Activated CD8-positive, alpha-beta T cell treated with anti-CD3 and anti-CD28 coated beads for 36 hours (primary cell): ENCODE measurements at regions not wholly inside any gene's neighbourhood (a gene's known extent, or its start where the extent isn't known, plus 50 kb on each side); places are given as distances from the start of the nearest gene placed in this dataset.

Experiments used
- ATAC-seq: fragments of 200-7000 bp; cut with Tn5 transposase; one replicate; pipeline ENCODE4 v1.10.0; 2021; ENCODE audit warnings: mild to moderate bottlenecking, moderate library complexity
- CTCF ChIA-PET: fragments of 350-600 bp; sonication (Branson Sonifier 250); formaldehyde crosslinking; loops from one replicate; lab custom pipeline; 2021; ENCODE audit warnings: antibody characterized with exemption; lab: Charles Lee
- POLR2A ChIA-PET: fragments of 350-600 bp; sonication (Branson Sonifier 250); formaldehyde crosslinking; loops from one replicate; lab custom pipeline; 2021; ENCODE audit warnings: antibody characterized with exemption; lab: Charles Lee
- DNase-seq: peaks from one replicate; pipeline ENCODE4 v3.0.0-alpha.2; 2020
- H3K27ac Mint-ChIP-seq: one replicate; pipeline ENCODE4 v1.8.0; 2021; ENCODE audit warnings: mild to moderate bottlenecking, mixed read lengths
- H3K27me3 Mint-ChIP-seq: one replicate; pipeline ENCODE4 v1.8.0; 2021; ENCODE audit warnings: mixed read lengths
- H3K36me3 Mint-ChIP-seq: one replicate; pipeline ENCODE4 v1.8.0; 2021; ENCODE audit warnings: low read depth, mixed read lengths
- H3K4me1 Mint-ChIP-seq: one replicate; pipeline ENCODE4 v1.8.0; 2021; ENCODE audit warnings: low read depth, mixed read lengths
- H3K4me3 Mint-ChIP-seq: one replicate; pipeline ENCODE4 v1.8.0; 2021; ENCODE audit warnings: mild to moderate bottlenecking, moderate library complexity, mixed read lengths
- H3K9me3 Mint-ChIP-seq: one replicate; pipeline ENCODE4 v1.8.0; 2021; ENCODE audit warnings: mixed read lengths
- CTCF ChIP-seq: fragments of 200-600 bp; IDR thresholded peaks from one replicate; pipeline ENCODE4 v1.8.0; 2022; ENCODE audit warnings: antibody characterized with exemption, mild to moderate bottlenecking
- intact Hi-C: fragments of 100-400 bp; cut with micrococcal nuclease; formaldehyde crosslinking; loops from one replicate; pipeline ENCODE4 v1.10.0; 2022

DNA sequence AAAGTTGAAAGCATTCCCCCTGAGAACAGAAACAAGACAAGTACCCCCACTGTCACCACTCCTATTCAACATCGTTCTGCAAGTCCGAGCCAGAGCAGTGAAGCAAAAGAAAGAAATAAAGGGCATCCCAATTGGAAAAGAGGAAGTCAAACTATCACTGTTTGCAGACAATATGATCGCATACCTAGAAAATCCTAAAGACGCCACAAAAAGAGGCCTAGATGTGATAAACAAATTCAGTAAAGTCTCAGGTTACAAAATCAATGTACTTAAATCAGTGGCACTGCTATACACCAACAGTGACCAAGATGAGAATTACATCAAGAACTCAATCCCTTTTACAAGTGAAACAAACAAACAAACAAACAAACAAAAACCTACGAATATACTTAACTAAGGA lies 87.7 kb upstream of the COCH start:
- H3K27ac Mint-ChIP-seq = no peak overlapping the region
- TF ChIP-seq CTCF = no peak
- peaks cover 25% of the 10 kb centered on the region for H3K27me3 Mint-ChIP-seq
- no peak for ATAC-seq
- intact Hi-C loops = no loop called here
- peaks cover 6% of the 10 kb centered on the region for H3K9me3 Mint-ChIP-seq
- no peak for DNase-seq
- H3K4me3 Mint-ChIP-seq = no peak overlapping the region
- CTCF ChIA-PET = no interaction called here
- POLR2A ChIA-PET = no interaction called here
- no peaks in the 10 kb centered on the region for H3K4me1 Mint-ChIP-seq
- no peaks in the 10 kb centered on the region for H3K36me3 Mint-ChIP-seq

DNA sequence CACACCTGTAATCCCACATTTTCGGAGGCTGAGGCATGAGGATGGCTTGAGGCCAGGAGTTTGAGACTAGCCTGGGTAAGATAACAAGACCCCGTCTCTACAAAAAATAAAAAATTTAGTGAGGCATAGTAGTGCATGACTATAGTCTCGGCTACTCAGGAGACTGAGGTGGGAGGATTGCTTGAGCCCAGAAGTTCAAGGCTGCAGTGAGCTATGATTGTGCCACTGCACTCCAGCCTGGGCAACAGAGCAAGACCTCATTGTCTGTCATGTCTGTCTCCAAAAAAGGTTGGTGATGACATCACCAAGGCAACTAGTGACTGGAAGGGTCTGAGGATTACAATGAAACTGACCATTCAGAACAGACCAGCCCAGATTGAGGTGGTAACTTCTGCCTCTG lies 83.5 kb upstream of the COCH start:
- Mint-ChIP-seq H3K4me3 (no peak overlapping the region), H3K27me3 (peaks cover 25% of the 10 kb centered on the region), H3K9me3 (peaks cover 6% of the 10 kb centered on the region), H3K27ac (no peak overlapping the region), H3K4me1 (no peaks in the 10 kb centered on the region), H3K36me3 (no peaks in the 10 kb centered on the region)
- no peak for TF ChIP-seq CTCF
- no peak for DNase-seq
- intact Hi-C loops = no loop called here
- POLR2A ChIA-PET = no interaction called here
- CTCF ChIA-PET = no interaction called here
- no peak for ATAC-seq

GRCh38 chr14:30791522-30792351 lies 82.6 kb upstream of the COCH start:
- ATAC-seq = no peak
- Mint-ChIP-seq H3K9me3 (peaks cover 3% of the 10 kb centered on the region), H3K36me3 (no peaks in the 10 kb centered on the region), H3K27ac (no peak overlapping the region), H3K4me3 (no peak overlapping the region), H3K4me1 (no peaks in the 10 kb centered on the region), H3K27me3 (peaks cover 24% of the 10 kb centered on the region)
- no peak for DNase-seq
- TF ChIP-seq CTCF = no peak
- CTCF ChIA-PET = no interaction called here
- POLR2A ChIA-PET = no interaction called here
- intact Hi-C loops = no loop called here

DNA sequence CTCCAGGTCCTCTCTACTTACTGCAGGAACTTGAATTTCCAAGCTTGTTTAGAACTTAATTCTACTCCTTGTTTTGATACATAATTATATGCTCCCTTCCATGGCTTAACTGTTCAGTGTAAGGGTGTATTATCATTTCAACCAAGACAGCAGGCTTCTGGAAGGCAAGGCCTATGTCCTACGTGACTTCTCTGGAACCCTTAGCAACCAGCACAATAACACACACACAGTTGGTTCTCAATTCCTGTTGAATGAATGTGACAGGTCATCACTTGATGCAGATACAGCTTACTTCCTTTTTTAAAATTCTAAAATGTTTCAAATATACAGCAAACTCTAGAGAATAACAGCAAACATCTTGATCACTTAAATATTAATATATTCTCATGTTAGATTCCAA lies 77.7 kb upstream of the COCH start:
- peaks cover 23% of the 10 kb centered on the region for H3K27me3 Mint-ChIP-seq
- no peak overlapping the region for H3K4me3 Mint-ChIP-seq
- DNase-seq (no peak), ATAC-seq (no peak)
- H3K36me3 Mint-ChIP-seq = no peaks in the 10 kb centered on the region
- no peaks in the 10 kb centered on the region for H3K4me1 Mint-ChIP-seq
- TF ChIP-seq CTCF = no peak
- intact Hi-C loops = no loop called here
- ChIA-PET CTCF (no interaction called here), POLR2A (no interaction called here)
- H3K9me3 Mint-ChIP-seq = no peaks in the 10 kb centered on the region
- no peak overlapping the region for H3K27ac Mint-ChIP-seq

- TF ChIP-seq CTCF = no peak
- Mint-ChIP-seq H3K27ac (no peak overlapping the region), H3K4me1 (no peaks in the 10 kb centered on the region), H3K4me3 (no peak overlapping the region), H3K36me3 (no peaks in the 10 kb centered on the region), H3K27me3 (peaks cover 24% of the 10 kb centered on the region), H3K9me3 (no peaks in the 10 kb centered on the region)
- DNase-seq (no peak), ATAC-seq (no peak)
- ChIA-PET CTCF (no interaction called here), POLR2A (interaction anchor here (0.8 kb wide), 1 partner anchor 23 kb away, joined by 3 read pairs; no protein-coding TSS in a partner anchor)
- intact Hi-C loops = no loop called here
These were observed 75.8 kb upstream of the COCH start for GRCh38 chr14:30798516-30798915.
